IMR-90 (cell line): ENCODE measurements at regions not wholly inside any gene's neighbourhood (a gene's known extent, or its start where the extent isn't known, plus 50 kb on each side); places are given as distances from the start of the nearest gene placed in this dataset.

Experiments
- ATAC-seq: fragments of 200-7000 bp; cut with Tn5 transposase; 2 replicates; pipeline ENCODE4 v1.9.1; 2020; ENCODE audit warnings: low read depth, mild to moderate bottlenecking, moderate library complexity
- BruUV-seq: library from RNA; stranded (reverse); fragments of 400-500 nt; replicated peaks from 2 replicates; lab custom pipeline; 2021; lab: Mats Ljungman, UMichigan
- CTCF ChIA-PET: fragments of 300-600 bp; formaldehyde crosslinking; extraction: SDS; loops from one replicate; lab custom pipeline; 2021; ENCODE audit warnings: antibody characterized with exemption; lab: Yijun Ruan, JAX
- POLR2A ChIA-PET: fragments of 300-600 bp; sonication (Branson Sonifier 250); formaldehyde crosslinking; loops from one replicate; lab custom pipeline; 2022; ENCODE audit warnings: antibody characterized with exemption; ENCODE audit not compliant: unreplicated experiment; lab: Charles Lee
- DNase-seq: peaks from one replicate; pipeline ENCODE4 v3.0.0; 2013
- H2AFZ ChIP-seq: replicated peaks from 2 replicates; pipeline ENCODE3; 2013; ENCODE audit warnings: low read length, mild to moderate bottlenecking; ENCODE audit not compliant: poor library complexity
- H2AK5ac ChIP-seq: 2 replicates; pipeline ENCODE4 v1.6.1; 2013; ENCODE audit warnings: low read depth, low read length, inconsistent platforms
- H2AK9ac ChIP-seq: replicated peaks from 2 replicates; pipeline ENCODE3; 2013; ENCODE audit warnings: mild to moderate bottlenecking, low read depth, low read length, moderate library complexity; ENCODE audit not compliant: poor library complexity
- H2BK120ac ChIP-seq: 2 replicates; pipeline ENCODE4 v1.6.1; 2013; ENCODE audit warnings: low read depth, low read length, inconsistent platforms
- H2BK15ac ChIP-seq: 3 replicates; pipeline ENCODE4 v1.6.1; 2013; ENCODE audit warnings: low read depth, low read length, inconsistent platforms
- H2BK20ac ChIP-seq: 2 replicates; pipeline ENCODE4 v1.6.1; 2013; ENCODE audit warnings: low read depth, mild to moderate bottlenecking, inconsistent platforms, low read length, moderate library complexity
- H2BK5ac ChIP-seq: 2 replicates; pipeline ENCODE4 v1.6.1; 2013; ENCODE audit warnings: mild to moderate bottlenecking, low read depth, low read length, inconsistent platforms; ENCODE audit not compliant: poor library complexity, severe bottlenecking
- H3K14ac ChIP-seq: replicated peaks from 2 replicates; pipeline ENCODE4 v1.6.1; 2013; ENCODE audit warnings: low read depth, low read length, inconsistent platforms
- H3K18ac ChIP-seq: 2 replicates; pipeline ENCODE4 v1.6.1; 2013; ENCODE audit warnings: low read depth, low read length, control low read depth
- H3K23ac ChIP-seq: 2 replicates; pipeline ENCODE4 v1.6.1; 2013; ENCODE audit warnings: low read depth, low read length, inconsistent platforms
- H3K27ac ChIP-seq: 2 replicates; pipeline ENCODE4 v1.5.1; 2013; ENCODE audit warnings: mild to moderate bottlenecking, control low read depth, low read length; ENCODE audit not compliant: insufficient read depth
- H3K27me3 ChIP-seq: 2 replicates; pipeline ENCODE4 v1.6.1; 2013; ENCODE audit warnings: low read length; ENCODE audit not compliant: control insufficient read depth, insufficient read depth
- H3K36me3 ChIP-seq: 2 replicates; pipeline ENCODE4 v1.6.1; 2013; ENCODE audit warnings: low read length, mixed read lengths; ENCODE audit not compliant: control insufficient read depth, insufficient read depth
- H3K4ac ChIP-seq: 2 replicates; pipeline ENCODE4 v1.6.1; 2013; ENCODE audit warnings: low read depth, low read length, inconsistent platforms
- H3K4me1 ChIP-seq: 2 replicates; pipeline ENCODE4 v1.6.1; 2013; ENCODE audit warnings: low read length, mixed read lengths; ENCODE audit not compliant: control insufficient read depth, insufficient read depth
- H3K4me2 ChIP-seq: 2 replicates; pipeline ENCODE4 v1.6.1; 2013; ENCODE audit warnings: low read depth, mild to moderate bottlenecking, control low read depth, low read length, moderate library complexity
- H3K4me3 ChIP-seq: 2 replicates; pipeline ENCODE4 v1.5.1; 2013; ENCODE audit warnings: low read depth, mild to moderate bottlenecking, control low read depth, low read length, moderate library complexity; ENCODE audit not compliant: insufficient read depth
- H3K56ac ChIP-seq: 2 replicates; pipeline ENCODE4 v1.6.1; 2013; ENCODE audit warnings: low read length, inconsistent platforms; ENCODE audit not compliant: insufficient read depth; ENCODE audit errors: extremely low read depth
- H3K79me1 ChIP-seq, 2 experiments: 2 replicates each; pipeline ENCODE4 v1.6.1; 2013; ENCODE audit warnings: low read length in 2 of 2, inconsistent platforms in 1 of 2, low read depth in 1 of 2
- H3K9ac ChIP-seq: 2 replicates; pipeline ENCODE4 v1.6.1; 2013; ENCODE audit warnings: low read depth, low read length, control low read depth
- H3K9me1 ChIP-seq: 2 replicates; pipeline ENCODE4 v1.6.1; 2013; ENCODE audit warnings: low read length, inconsistent platforms; ENCODE audit not compliant: insufficient read depth
- H3K9me3 ChIP-seq: 2 replicates; pipeline ENCODE4 v1.6.1; 2013; ENCODE audit warnings: low read length; ENCODE audit not compliant: control insufficient read depth, insufficient read depth
- H4K20me1 ChIP-seq: 2 replicates; pipeline ENCODE4 v1.6.1; 2013; ENCODE audit warnings: low read length, inconsistent platforms; ENCODE audit not compliant: insufficient read depth
- H4K5ac ChIP-seq: 2 replicates; pipeline ENCODE4 v1.6.1; 2013; ENCODE audit warnings: mild to moderate bottlenecking, low read depth, low read length, control low read depth
- H4K8ac ChIP-seq, 2 experiments: 2 replicates each; pipeline ENCODE4 v1.6.1; 2013; ENCODE audit warnings: low read depth in 2 of 2, low read length in 2 of 2, control low read depth in 1 of 2, inconsistent platforms in 1 of 2
- H4K91ac ChIP-seq: 2 replicates; pipeline ENCODE4 v1.6.1; 2013; ENCODE audit warnings: low read depth, low read length, inconsistent platforms; ENCODE audit not compliant: insufficient read depth
- BHLHE40 ChIP-seq: fragments of 150-350 bp; IDR thresholded peaks from 2 replicates; pipeline ENCODE4 v1.6.1; 2016; ENCODE audit warnings: mild to moderate bottlenecking, low read depth, low read length
- CEBPB ChIP-seq: IDR thresholded peaks from 2 replicates; pipeline ENCODE4 v1.6.1; 2012; ENCODE audit warnings: low read depth, low read length, improper control_type of control experiment
- CHD1 ChIP-seq: IDR thresholded peaks from 2 replicates; pipeline ENCODE4 v1.6.1; 2012; ENCODE audit warnings: low read depth, low read length, improper control_type of control experiment
- CTCF ChIP-seq: conservative IDR thresholded peaks from 2 replicates; pipeline ENCODE4 v1.5.1; 2012; ENCODE audit warnings: mild to moderate bottlenecking, low read depth, low read length, improper control_type of control experiment
- ELK1 ChIP-seq: fragments of 150-350 bp; IDR thresholded peaks from 2 replicates; pipeline ENCODE4 v1.6.1; 2016; ENCODE audit warnings: low read depth, mild to moderate bottlenecking, low read length, moderate library complexity, borderline replicate concordance
- FOS ChIP-seq: fragments of 150-350 bp; IDR thresholded peaks from 2 replicates; pipeline ENCODE4 v1.6.1; 2016; ENCODE audit warnings: low read depth, low read length
- MAFK ChIP-seq: IDR thresholded peaks from 2 replicates; pipeline ENCODE4 v1.6.1; 2012; ENCODE audit warnings: low read depth, low read length, improper control_type of control experiment
- MAZ ChIP-seq: IDR thresholded peaks from 2 replicates; pipeline ENCODE4 v1.6.1; 2012; ENCODE audit warnings: low read depth, mild to moderate bottlenecking, low read length, improper control_type of control experiment, moderate library complexity, borderline replicate concordance
- MXI1 ChIP-seq: IDR thresholded peaks from 2 replicates; pipeline ENCODE4 v1.6.1; 2012; ENCODE audit warnings: low read depth, mild to moderate bottlenecking, low read length, moderate library complexity, borderline replicate concordance
- NFE2L2 ChIP-seq: fragments of 150-350 bp; IDR thresholded peaks from 2 replicates; pipeline ENCODE4 v1.6.1; 2016; ENCODE audit warnings: low read depth, mild to moderate bottlenecking, low read length
- POLR2A ChIP-seq: IDR thresholded peaks from 2 replicates; pipeline ENCODE4 v1.6.1; 2012; ENCODE audit warnings: mild to moderate bottlenecking, low read depth, low read length
- RAD21 ChIP-seq: IDR thresholded peaks from 2 replicates; pipeline ENCODE4 v1.6.1; 2012; ENCODE audit warnings: low read length, improper control_type of control experiment
- RFX5 ChIP-seq: IDR thresholded peaks from 2 replicates; pipeline ENCODE4 v1.8.0; 2012; ENCODE audit warnings: low read depth, mild to moderate bottlenecking, low read length, moderate library complexity
- SMC3 ChIP-seq: fragments of 150-350 bp; IDR thresholded peaks from 2 replicates; pipeline ENCODE4 v1.6.1; 2016; ENCODE audit warnings: low read depth, mild to moderate bottlenecking, antibody characterized with exemption, low read length, moderate library complexity
- USF2 ChIP-seq: fragments of 150-350 bp; IDR thresholded peaks from 2 replicates; pipeline ENCODE4 v1.6.1; 2017; ENCODE audit warnings: mild to moderate bottlenecking, antibody characterized with exemption, low read length, low read depth
- WGBS, 2 experiments: methylation state at CpG; one replicate each; pipeline versions ENCODE4 v1.1.5 to v1.1.7; 2013; ENCODE audit warnings: missing lambda C conversion rate in 2 of 2; ENCODE audit not compliant: insufficient read length in 1 of 2; ENCODE audit errors: extremely low coverage in 2 of 2; 5-methylcytosine and 5-hydroxymethylcytosine counted together
- dilution Hi-C: fragments of 300-500 bp; cut with HindIII; formaldehyde crosslinking; loops from one replicate; pipeline ENCODE4 v1.14.3; 2018; ENCODE audit warnings: low sequenced_read_pairs; ENCODE audit not compliant: unreplicated experiment
- in situ Hi-C: fragments of 300-500 bp; cut with MboI; formaldehyde crosslinking; loops from 3 replicates; pipeline ENCODE4 v1.14.3; 2019; ENCODE audit warnings: low sequenced_read_pairs, inconsistent platforms, mixed read lengths
- intact Hi-C: fragments of 100-400 bp; cut with micrococcal nuclease; formaldehyde crosslinking; loops from 2 replicates; pipeline ENCODE4 v1.10.0; 2022

- H3K79me1 ChIP-seq, result no peaks in the 10 kb centered on the region
- H4K5ac ChIP-seq, result no peak overlapping the region
- no peak overlapping the region for H3K56ac ChIP-seq
- CTCF ChIA-PET, result no interaction called here
- H4K91ac ChIP-seq, result no peak overlapping the region
- H2BK15ac ChIP-seq, result no peak overlapping the region
- H2AFZ ChIP-seq, result peak overlapping the region; percentile 10
- H3K4ac ChIP-seq, result no peak overlapping the region
- peaks cover 2% of the 10 kb centered on the region for H3K27me3 ChIP-seq
- WGBS, 2 experiments, result no CpG with 5 or more reads among the region's 4 CpGs
- no peak overlapping the region for H3K4me2 ChIP-seq
- H4K8ac ChIP-seq, result no peak overlapping the region
- BruUV-seq, result no TSS peak
- peaks cover 2% of the 10 kb centered on the region; the same call in 1 of the 2 replicates for H3K9me1 ChIP-seq
- no peak overlapping the region for H2BK20ac ChIP-seq
- H2BK120ac ChIP-seq, result no peak overlapping the region
- no peak overlapping the region for H3K4me3 ChIP-seq
- H3K9ac ChIP-seq, result no peak overlapping the region
- H2AK5ac ChIP-seq, result no peak overlapping the region
- H4K20me1 ChIP-seq, result no peaks in the 10 kb centered on the region
- H3K27ac ChIP-seq, result no peak overlapping the region
- H3K18ac ChIP-seq, result no peak overlapping the region
- H2AK9ac ChIP-seq, result no peak overlapping the region
- dilution Hi-C loops (no loop called here), in situ Hi-C loops (no loop called here), intact Hi-C loops (no loop called here)
- no peak for DNase-seq
- no peaks in the 10 kb centered on the region for H3K4me1 ChIP-seq
- no peaks in the 10 kb centered on the region for H3K9me3 ChIP-seq
- ATAC-seq, result no peak
- POLR2A ChIA-PET, result no interaction called here
- TF ChIP-seq USF2 (no peak), RFX5 (no peak), RAD21 (no peak), MAFK (no peak), NFE2L2 (no peak), CTCF (no peak), MAZ (no peak), CEBPB (no peak), ELK1 (no peak), POLR2A (no peak), FOS (no peak), MXI1 (no peak), BHLHE40 (no peak), CHD1 (no peak), SMC3 (no peak)
- H3K23ac ChIP-seq, result no peak overlapping the region
- no peak overlapping the region for H2BK5ac ChIP-seq
- H3K36me3 ChIP-seq, result no peaks in the 10 kb centered on the region
- no peak overlapping the region for H3K14ac ChIP-seq
Measured at GRCh38 chr20:54272901-54273488, 65.1 kb downstream of the PFDN4 start.
